ENCODE measurements at regions not wholly inside any gene's neighbourhood (a gene's known extent, or its start where the extent isn't known, plus 50 kb on each side); places are given as distances from the start of the nearest gene placed in this dataset.

DNA sequence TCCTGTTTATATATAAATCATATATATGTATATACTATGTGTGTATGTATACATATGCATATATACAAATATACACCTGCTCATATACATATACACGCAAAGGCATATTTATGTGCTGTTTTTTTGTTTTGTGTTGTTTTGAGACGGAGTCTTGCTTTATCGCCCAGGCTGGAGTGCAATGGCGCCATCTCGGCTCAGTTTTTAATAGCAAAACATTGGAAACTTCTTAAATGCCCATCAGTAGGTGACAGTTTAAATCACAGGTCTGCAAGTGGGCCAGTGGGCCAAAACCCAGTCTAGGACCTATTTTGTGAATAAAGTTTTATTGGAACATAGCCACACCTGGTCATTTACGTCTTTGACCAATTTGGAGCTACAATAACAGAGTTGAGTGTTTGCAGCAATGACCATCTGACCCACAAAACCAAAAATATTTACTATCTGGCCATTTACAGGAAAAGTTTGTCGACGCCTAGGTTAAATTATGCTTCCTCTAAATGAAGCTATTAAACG lies 132.3 kb downstream of the TOMM20 start:
- no peak for DNase-seq (ENCODE audit: low read depth)
- H3K4me3 ChIP-seq (replicated peaks; ENCODE audit: low read depth, low read length): no peak overlapping the region
- no peak for TF ChIP-seq CTCF (IDR thresholded peaks at IDR 0.05; ENCODE audit: low read length, missing control alignments)

- TF ChIP-seq CTCF (IDR thresholded peaks at IDR 0.05; ENCODE audit: low read length, missing control alignments): no peak
- no peak overlapping the region for H3K4me3 ChIP-seq (replicated peaks; ENCODE audit: low read depth, low read length)
- DNase-seq (ENCODE audit: low read depth): no peak
These were observed 134.0 kb downstream of the TOMM20 start for GRCh38 chr1:234994436-234995295.

DNA sequence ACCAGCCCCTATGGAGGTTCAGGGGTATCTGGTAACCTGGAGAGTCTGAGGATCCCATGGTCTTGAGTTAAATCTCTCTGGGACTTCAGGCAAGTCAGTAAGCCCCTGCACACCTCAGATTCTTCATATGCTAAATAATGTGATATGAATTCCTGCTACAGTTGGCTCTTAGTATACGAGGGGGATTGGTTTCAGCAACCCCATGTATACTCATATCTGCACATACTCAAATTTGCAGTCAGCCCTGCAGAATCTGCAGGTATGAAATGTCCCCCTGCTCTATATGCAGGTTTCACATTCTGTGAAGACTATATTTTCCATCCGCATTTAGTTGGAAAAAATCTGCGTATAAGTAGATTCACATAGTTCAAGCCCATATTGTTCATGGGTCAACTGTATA lies 136.6 kb downstream of the TOMM20 start:
- no peak for DNase-seq (ENCODE audit: low read depth)
- no peak overlapping the region for H3K4me3 ChIP-seq (replicated peaks; ENCODE audit: low read depth, low read length)
- no peak for TF ChIP-seq CTCF (IDR thresholded peaks at IDR 0.05; ENCODE audit: low read length, missing control alignments)

DNA sequence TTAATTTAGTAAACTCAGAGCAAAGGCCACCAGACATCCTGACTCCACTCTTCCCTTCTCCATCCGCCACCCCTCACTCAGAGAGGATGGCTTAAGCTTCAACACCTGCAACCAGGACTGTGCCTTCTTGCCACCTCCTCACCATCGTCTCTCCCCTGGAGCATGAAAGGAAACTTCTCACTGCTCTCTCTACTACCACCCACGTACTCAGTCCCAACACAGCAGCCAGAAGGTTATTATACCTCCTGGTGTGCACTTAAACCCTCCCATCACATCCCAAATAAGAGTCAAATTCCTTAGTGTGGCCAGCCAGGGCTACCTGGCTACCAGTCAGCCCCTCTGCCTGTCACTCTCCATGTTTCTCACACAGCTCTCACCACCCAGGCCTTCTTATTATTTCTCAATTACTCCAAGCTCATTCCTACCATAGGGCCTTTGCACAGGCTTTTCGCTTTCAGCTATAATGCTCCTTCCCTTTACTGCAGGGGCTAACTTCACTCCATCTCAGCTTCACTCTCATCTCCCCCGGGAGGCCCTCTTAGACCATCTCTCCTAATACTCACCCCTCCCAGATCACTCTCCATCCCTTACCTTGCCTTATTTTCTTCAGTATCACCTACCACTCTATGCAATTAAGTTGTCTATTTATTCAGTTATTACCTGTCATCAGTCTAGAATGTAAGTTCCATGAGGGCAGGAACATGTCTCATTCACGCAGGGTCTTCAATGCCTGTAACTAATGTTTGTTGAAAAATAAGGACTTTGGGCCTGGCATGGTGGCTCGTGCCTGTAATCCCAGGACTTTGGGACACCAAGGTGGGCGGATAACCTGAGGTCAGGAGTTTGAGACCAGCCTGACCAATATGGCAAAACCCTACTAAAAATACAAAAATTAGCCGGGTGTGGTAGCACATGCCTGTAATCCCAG lies 137.5 kb downstream of the TOMM20 start:
- no peak for DNase-seq (ENCODE audit: low read depth)
- TF ChIP-seq CTCF (IDR thresholded peaks at IDR 0.05; ENCODE audit: low read length, missing control alignments): no peak

DNA sequence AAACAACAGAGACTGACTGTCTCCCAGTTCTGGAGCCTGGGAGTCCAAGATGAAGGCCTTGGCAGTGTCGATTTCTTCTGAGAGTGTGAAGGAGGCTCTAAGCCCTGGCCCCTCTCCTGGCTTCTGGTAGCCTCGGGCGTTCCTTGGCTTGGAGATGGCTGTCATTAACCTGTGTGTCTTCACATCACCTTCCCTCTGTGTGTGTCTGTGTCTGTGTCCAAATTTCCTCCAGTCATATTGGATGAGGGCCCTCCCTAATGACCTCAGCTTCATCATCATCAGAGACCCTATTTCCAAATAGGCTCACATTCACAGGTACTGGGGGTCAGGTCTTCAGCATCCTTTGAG lies 138.3 kb downstream of the TOMM20 start:
- DNase-seq (ENCODE audit: low read depth): no peak
- no peak for TF ChIP-seq CTCF (IDR thresholded peaks at IDR 0.05; ENCODE audit: low read length, missing control alignments)
- no peak overlapping the region for H3K4me3 ChIP-seq (replicated peaks; ENCODE audit: low read depth, low read length)

More for the DNA sequence above, 137.5 kb downstream of the TOMM20 start:
- H3K4me3 ChIP-seq (replicated peaks; ENCODE audit: low read depth, low read length): no peak overlapping the region

- TF ChIP-seq CTCF (IDR thresholded peaks at IDR 0.05; ENCODE audit: low read length, missing control alignments): no peak
- DNase-seq (ENCODE audit: low read depth): no peak
- no peak overlapping the region for H3K4me3 ChIP-seq (replicated peaks; ENCODE audit: low read depth, low read length)
These were observed 138.9 kb downstream of the TOMM20 start for GRCh38 chr1:234989479-234990327.
